K562 (cell line): ENCODE measurements at regions not wholly inside any gene's neighbourhood (a gene's known extent, or its start where the extent isn't known, plus 50 kb on each side); places are given as distances from the start of the nearest gene placed in this dataset.

Source experiments
- ATAC-seq: fragments of 200-7000 bp; cut with Tn5 transposase; 3 replicates; pipeline ENCODE4 v1.9.1; 2020; ENCODE audit warnings: moderate library complexity
- BruUV-seq: library from RNA; stranded (reverse); fragments of 400-500 nt; replicated peaks from 2 replicates; lab custom pipeline; 2021; lab: Mats Ljungman, UMichigan
- CTCF ChIA-PET: fragments of 300-600 bp; formaldehyde crosslinking; extraction: SDS; loops from one replicate; lab custom pipeline; 2021; ENCODE audit warnings: low intra/inter-chr PET ratio; lab: Yijun Ruan, JAX
- POLR2A ChIA-PET: fragments of 300-600, 350-650 bp; sonication (Branson Sonifier 250); formaldehyde crosslinking; extraction: SDS; loops from one replicate; lab custom pipeline; 2021; ENCODE audit warnings: antibody characterized with exemption, inconsistent platforms; lab: Yijun Ruan, JAX
- DNase-seq, 4 experiments: peaks; one replicate each; pipeline versions ENCODE4 v3.0.0 to v3.0.0-alpha.2; 2011 to 2018; ENCODE audit warnings: low spot score in 3 of 4, mixed read lengths in 3 of 4; ENCODE audit errors: extremely low read depth in 1 of 4
- FAIRE-seq: peaks from 2 replicates; lab custom pipeline; 2011; peaks lifted over from hg19 to GRCh38; lab: Jason Lieb, UNC
- H2AFZ ChIP-seq: 2 replicates; pipeline ENCODE4 v1.6.0; 2011; ENCODE audit warnings: low read depth, low read length, control low read depth, inconsistent platforms
- H3K27ac ChIP-seq: fragments of 200-600 bp; 3 replicates; pipeline ENCODE4 v1.8.0; 2011; ENCODE audit warnings: low read depth, mild to moderate bottlenecking, control low read depth, inconsistent platforms, low read length, moderate library complexity, mixed read lengths; ENCODE audit errors: extremely low read depth
- H3K27me3 ChIP-seq, 2 experiments: fragments of 300-600 bp in 1 of 2; 2 replicates in 1 of 2; 3 replicates in 1 of 2; pipeline versions ENCODE4 v1.6.0 to v1.8.0; 2011; ENCODE audit warnings: inconsistent platforms in 2 of 2, low read length in 2 of 2, mild to moderate bottlenecking in 1 of 2, mixed read lengths in 1 of 2, moderate library complexity in 1 of 2; ENCODE audit not compliant: control insufficient read depth in 2 of 2, insufficient read depth in 2 of 2
- H3K36me3 ChIP-seq: fragments of 300-600 bp; 3 replicates; pipeline ENCODE4 v1.8.0; 2011; ENCODE audit warnings: mild to moderate bottlenecking, low read length, inconsistent platforms; ENCODE audit not compliant: control insufficient read depth, insufficient read depth
- H3K4me1 ChIP-seq, 2 experiments: fragments of 200-600 bp in 1 of 2; replicated peaks in 1 of 2; 2 replicates in 1 of 2; 3 replicates in 1 of 2; pipeline versions ENCODE4 v1.5.1 to v1.8.0; 2011; ENCODE audit warnings: inconsistent platforms in 2 of 2, low read length in 2 of 2, mild to moderate bottlenecking in 1 of 2, mixed read lengths in 1 of 2, moderate library complexity in 1 of 2; ENCODE audit not compliant: control insufficient read depth in 2 of 2, insufficient read depth in 2 of 2
- H3K4me2 ChIP-seq: 2 replicates; pipeline ENCODE4 v1.6.1; 2011; ENCODE audit warnings: low read length, control low read depth, inconsistent platforms, mixed read lengths; ENCODE audit not compliant: insufficient read depth
- H3K4me3 ChIP-seq: fragments of 200-600 bp; sonication (generic), shearing (Covaris generic); 2 replicates; pipeline ENCODE4 v1.5.1; 2016; ENCODE audit warnings: control low read depth, inconsistent platforms
- H3K79me2 ChIP-seq: fragments of 200-600 bp; 3 replicates; pipeline ENCODE4 v1.8.0; 2011; ENCODE audit warnings: low read length, inconsistent platforms; ENCODE audit not compliant: control insufficient read depth, insufficient read depth
- H3K9ac ChIP-seq, 2 experiments: 2 replicates each; pipeline versions ENCODE4 v1.6.0 to v1.6.1; 2011; ENCODE audit warnings: low read depth in 2 of 2, low read length in 2 of 2, control low read depth in 1 of 2, inconsistent platforms in 1 of 2, mild to moderate bottlenecking in 1 of 2, mixed read lengths in 1 of 2; ENCODE audit not compliant: insufficient read depth in 1 of 2
- H3K9me1 ChIP-seq: one replicate; pipeline ENCODE4 v1.6.0; 2011; ENCODE audit warnings: inconsistent platforms, mild to moderate bottlenecking, low read length, moderate library complexity; ENCODE audit not compliant: control insufficient read depth, insufficient read depth
- H3K9me3 ChIP-seq: replicated peaks from 2 replicates; pipeline ENCODE4 v1.5.1; 2011; ENCODE audit warnings: low read depth, low read length, inconsistent platforms; ENCODE audit not compliant: control insufficient read depth, insufficient read depth
- H4K20me1 ChIP-seq: replicated peaks from 2 replicates; pipeline ENCODE4 v1.6.1; 2011; ENCODE audit warnings: low read length, inconsistent platforms, mixed read lengths; ENCODE audit not compliant: control insufficient read depth, insufficient read depth
- EHMT2 ChIP-seq: fragments of 450-650 bp; IDR thresholded peaks from 2 replicates; pipeline ENCODE4 v1.6.1; 2018; ENCODE audit warnings: antibody characterized with exemption
- HDAC1 ChIP-seq, 2 experiments: fragments of 450-650 bp; IDR thresholded peaks; 2 replicates each; pipeline ENCODE4 v1.6.1; 2016 to 2017; ENCODE audit warnings: inconsistent platforms in 1 of 2, mild to moderate bottlenecking in 1 of 2, moderate library complexity in 1 of 2
- HDAC2 ChIP-seq: fragments of 450-650 bp; IDR thresholded peaks from 2 replicates; pipeline ENCODE4 v1.6.1; 2016; ENCODE audit warnings: mild to moderate bottlenecking
- HDGF ChIP-seq: fragments of 450-650 bp; IDR thresholded peaks from 2 replicates; pipeline ENCODE4 v1.6.1; 2016
- MYC ChIP-seq, 2 experiments: fragments of 250-450 bp in 1 of 2; sonication (Bioruptor Pico) in 1 of 2; IDR thresholded peaks; 2 replicates each; pipeline versions ENCODE4 v1.5.1 to v1.6.1; 2012 to 2021; ENCODE audit warnings: low read depth in 2 of 2, borderline replicate concordance in 1 of 2, improper control_type of control experiment in 1 of 2, low read length in 1 of 2, mild to moderate bottlenecking in 1 of 2, moderate library complexity in 1 of 2
- NCOA4 ChIP-seq: fragments of 450-650 bp; IDR thresholded peaks from 2 replicates; pipeline ENCODE4 v1.6.1; 2018; ENCODE audit warnings: mild to moderate bottlenecking; ENCODE audit not compliant: partially characterized antibody
- PRPF4 ChIP-seq: fragments of 200-400 bp; formaldehyde crosslinking; IDR thresholded peaks from one replicate; pipeline ENCODE4 v1.6.1; 2017; ENCODE audit warnings: low read length, low read depth, mild to moderate bottlenecking; ENCODE audit not compliant: insufficient read depth, poor library complexity, severe bottlenecking
- RREB1 ChIP-seq: fragments of 250-450 bp; sonication (Bioruptor Pico); IDR thresholded peaks from 2 replicates; pipeline ENCODE4 v1.4.0; 2020
- SMAD3 ChIP-seq: fragments of 450-650 bp; formaldehyde crosslinking; conservative IDR thresholded peaks from 2 replicates; pipeline ENCODE4 v1.4.0; 2020; ENCODE audit warnings: mild to moderate bottlenecking
- XRCC4 ChIP-seq: IDR thresholded peaks from one replicate; pipeline ENCODE4 v1.6.1; 2011; ENCODE audit not compliant: insufficient read depth, insufficient read length; ENCODE audit errors: extremely low read depth
- ZBTB34 ChIP-seq: fragments of 250-450 bp; sonication (Bioruptor Pico); IDR thresholded peaks from 2 replicates; pipeline ENCODE4 v1.8.0; 2021; ENCODE audit warnings: mild to moderate bottlenecking, moderate library complexity
- ZNF133 ChIP-seq: fragments of 250-450 bp; sonication (Bioruptor Pico); IDR thresholded peaks from 2 replicates; pipeline ENCODE4 v1.4.0; 2020; ENCODE audit warnings: mild to moderate bottlenecking
- ZNF212 ChIP-seq: fragments of 450-650 bp; formaldehyde crosslinking; IDR thresholded peaks from 2 replicates; pipeline ENCODE4 v1.4.0; 2020; ENCODE audit warnings: mild to moderate bottlenecking
- WGBS: fragments of 100-300 bp; shearing (Covaris generic); methylation state at CpG from one replicate; pipeline ENCODE4 v1.1.6; 2016; ENCODE audit warnings: low coverage, mixed read lengths; ENCODE audit not compliant: insufficient coverage; ENCODE audit errors: missing lambda C conversion rate; 5-methylcytosine and 5-hydroxymethylcytosine counted together
- in situ Hi-C: fragments of 300-500 bp; cut with MboI; formaldehyde crosslinking; loops from 4 replicates; pipeline ENCODE4 v1.15.0; 2018; ENCODE audit warnings: inconsistent platforms, mixed read lengths
- intact Hi-C: fragments of 100-400 bp; cut with micrococcal nuclease; formaldehyde crosslinking; loops from 2 replicates; pipeline ENCODE4 v1.14.2; 2022
- TF ChIP-seq, protein P1 (sequence below): fragments of 250-450 bp; sonication (Bioruptor Pico); IDR thresholded peaks from 2 replicates; pipeline ENCODE4 v1.5.0; 2021

- CTCF ChIA-PET, result no interaction called here
- in situ Hi-C loops, result no loop called here
- no peak overlapping the region for H3K9ac ChIP-seq
- no peak overlapping the region for H3K27ac ChIP-seq
- H3K4me2 ChIP-seq, result no peak overlapping the region
- POLR2A ChIA-PET, result interaction anchor here (1.5 kb wide), 1 partner anchor 13 kb away, joined by 3 read pairs; no protein-coding TSS in a partner anchor
- no peak overlapping the region for H3K4me3 ChIP-seq
- BruUV-seq, result no TSS peak
- peaks cover 3% of the 10 kb centered on the region; the same call in 1 of the 2 replicates for H4K20me1 ChIP-seq
- intact Hi-C loops, result no loop called here
- H3K4me1 ChIP-seq, result peaks cover 0 to 13% of the 10 kb centered on the region in 2 experiments; a peak in 3 of 5 replicates
- DNase-seq, result no peak
- FAIRE-seq, result no peak
- no peaks in the 10 kb centered on the region for H3K9me3 ChIP-seq
- H3K9me1 ChIP-seq, result no peaks in the 10 kb centered on the region
- peaks cover 6 to 46% of the 10 kb centered on the region in 2 experiments; a peak in 3 of 5 replicates for H3K27me3 ChIP-seq
- H2AFZ ChIP-seq, result no peak overlapping the region
- 2% methylated on average over 11 of the region's 11 CpGs for WGBS
- TF ChIP-seq XRCC4, result no peak
- no peak for TF ChIP-seq ZNF212 (CRISPR knock-in tag)
- TF ChIP-seq EHMT2, result no peak
- no peak for TF ChIP-seq MYC (IDR thresholded peaks at IDR 0.05; ENCODE audit: low read depth, low read length)
- TF ChIP-seq MYC (CRISPR knock-in tag; IDR thresholded peaks at IDR 0.05; ENCODE audit: borderline replicate concordance, low read depth), result no peak
- TF ChIP-seq PRPF4, result no peak
- TF ChIP-seq ZBTB34 (CRISPR knock-in tag), result no peak
- no peak for TF ChIP-seq ZNF133 (CRISPR knock-in tag)
- TF ChIP-seq SMAD3 (CRISPR knock-in tag), result no peak
- TF ChIP-seq RREB1 (CRISPR knock-in tag), result no peak
- no peak for TF ChIP-seq HDGF
- TF ChIP-seq HDAC2, result no peak
- no peak for TF ChIP-seq NCOA4
- TF ChIP-seq, protein P1, sequence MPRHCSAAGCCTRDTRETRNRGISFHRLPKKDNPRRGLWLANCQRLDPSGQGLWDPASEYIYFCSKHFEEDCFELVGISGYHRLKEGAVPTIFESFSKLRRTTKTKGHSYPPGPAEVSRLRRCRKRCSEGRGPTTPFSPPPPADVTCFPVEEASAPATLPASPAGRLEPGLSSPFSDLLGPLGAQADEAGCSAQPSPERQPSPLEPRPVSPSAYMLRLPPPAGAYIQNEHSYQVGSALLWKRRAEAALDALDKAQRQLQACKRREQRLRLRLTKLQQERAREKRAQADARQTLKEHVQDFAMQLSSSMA (CRISPR knock-in tag), result no peak
- TF ChIP-seq HDAC1 (IDR thresholded peaks at IDR 0.05), result no peak
- ATAC-seq, result no peak
- no peaks in the 10 kb centered on the region for H3K36me3 ChIP-seq
- no peaks in the 10 kb centered on the region for H3K79me2 ChIP-seq
Measured at GRCh38 chr11:44379141-44380008, 69.4 kb upstream of the ALX4 start.
